Epidermal melanocyte (primary cell): ENCODE measurements at regions not wholly inside any gene's neighbourhood (a gene's known extent, or its start where the extent isn't known, plus 50 kb on each side); places are given as distances from the start of the nearest gene placed in this dataset.
"Not testable (repeated sequence)": the region's sequence is repeated elsewhere in the genome, so short reads cannot be mapped to it uniquely, and the experiment has no call there.

ENCODE experiments used
- DNase-seq: peaks from one replicate; pipeline ENCODE4 v3.0.0; 2011; ENCODE audit warnings: low spot score; ENCODE audit not compliant: insufficient read length

GRCh38 chr5:167286891-167287290, 1004.6 kb upstream of the WWC1 start:
- no peak for DNase-seq

GRCh38 chr5:167290478-167290877, 1001.0 kb upstream of the WWC1 start:
- DNase-seq = no peak

- peak; percentile 82 for DNase-seq
Measured at GRCh38 chr5:167294882-167295680, 996.4 kb upstream of the WWC1 start.

- DNase-seq = no peak
Measured at GRCh38 chr5:167295681-167296005, 995.8 kb upstream of the WWC1 start.

GRCh38 chr5:167296066-167296465, 995.4 kb upstream of the WWC1 start:
- DNase-seq = peak; percentile 30

GRCh38 chr5:167296661-167297060, 994.8 kb upstream of the WWC1 start:
- DNase-seq = no peak

GRCh38 chr5:167299861-167300260, 991.6 kb upstream of the WWC1 start:
- DNase-seq = not testable (repeated sequence)

- DNase-seq = no peak
Measured at GRCh38 chr5:167303582-167303981, 987.9 kb upstream of the WWC1 start.

- DNase-seq = no peak
Measured at GRCh38 chr5:167304834-167305469, 986.5 kb upstream of the WWC1 start.

- DNase-seq = no peak
Measured at GRCh38 chr5:167305591-167306213, 985.7 kb upstream of the WWC1 start.

GRCh38 chr5:167307042-167307441, 984.4 kb upstream of the WWC1 start:
- no peak for DNase-seq

GRCh38 chr5:167308466-167308865, 983.0 kb upstream of the WWC1 start:
- DNase-seq = no peak

- no peak for DNase-seq
Measured at GRCh38 chr5:167309941-167310517, 981.4 kb upstream of the WWC1 start.

- DNase-seq = no peak
Measured at GRCh38 chr5:167311340-167311739, 980.1 kb upstream of the WWC1 start.

- DNase-seq = no peak
Measured at GRCh38 chr5:167312225-167312624, 979.2 kb upstream of the WWC1 start.

- DNase-seq = no peak
Measured at GRCh38 chr5:167315762-167316161, 975.7 kb upstream of the WWC1 start.

GRCh38 chr5:167317884-167318283, 973.6 kb upstream of the WWC1 start:
- no peak for DNase-seq

- no peak for DNase-seq
Measured at GRCh38 chr5:167319243-167319642, 972.2 kb upstream of the WWC1 start.

- no peak for DNase-seq
Measured at GRCh38 chr5:167320019-167320418, 971.4 kb upstream of the WWC1 start.

GRCh38 chr5:167332309-167332708, 959.1 kb upstream of the WWC1 start:
- no peak for DNase-seq

GRCh38 chr5:167336161-167336560, 955.3 kb upstream of the WWC1 start:
- no peak for DNase-seq

- no peak for DNase-seq
Measured at GRCh38 chr5:167339205-167339604, 952.2 kb upstream of the WWC1 start.
